Right renal pelvis (tissue), 4 donors: ENCODE measurements at regions not wholly inside any gene's neighbourhood (a gene's known extent, or its start where the extent isn't known, plus 50 kb on each side); places are given as distances from the start of the nearest gene placed in this dataset.

Experiments used
- DNase-seq, 4 donors: peaks; one replicate each; pipeline ENCODE4 v3.0.0-alpha.2; 2013; ENCODE audit warnings: low read depth in 4 of 4, low spot score in 3 of 4, missing footprints in 1 of 4

- DNase-seq: no peak
These were observed 96.1 kb upstream of the MKLN1 start for GRCh38 chr7:131231381-131232220.

GRCh38 chr7:131232768-131233167, 94.9 kb upstream of the MKLN1 start:
- DNase-seq: no peak

- DNase-seq: no peak
These were observed 94.5 kb upstream of the MKLN1 start for GRCh38 chr7:131233193-131233592.

GRCh38 chr7:131234719-131235488, 92.8 kb upstream of the MKLN1 start:
- DNase-seq: no peak

- DNase-seq: no peak
These were observed 92.0 kb upstream of the MKLN1 start for GRCh38 chr7:131235489-131236317.

- DNase-seq: no peak
These were observed 91.4 kb upstream of the MKLN1 start for GRCh38 chr7:131236318-131236672.

- no peak for DNase-seq
These were observed 89.2 kb upstream of the MKLN1 start for GRCh38 chr7:131238347-131238931.

- DNase-seq: no peak
These were observed 86.3 kb upstream of the MKLN1 start for GRCh38 chr7:131241386-131241785.

GRCh38 chr7:131242123-131242650, 85.5 kb upstream of the MKLN1 start:
- no peak for DNase-seq

- DNase-seq: no peak
These were observed 83.3 kb upstream of the MKLN1 start for GRCh38 chr7:131244259-131244852.

GRCh38 chr7:131249003-131249402, 78.7 kb upstream of the MKLN1 start:
- no peak for DNase-seq

GRCh38 chr7:131249483-131249882, 78.2 kb upstream of the MKLN1 start:
- no peak for DNase-seq

- DNase-seq: peak in 1 of 4 donors; percentile 8
These were observed 77.3 kb upstream of the MKLN1 start for GRCh38 chr7:131250331-131250730.

- no peak for DNase-seq
These were observed 76.3 kb upstream of the MKLN1 start for GRCh38 chr7:131251371-131251770.

- no peak for DNase-seq
These were observed 74.7 kb upstream of the MKLN1 start for GRCh38 chr7:131252976-131253375.

GRCh38 chr7:131254211-131254610, 73.5 kb upstream of the MKLN1 start:
- DNase-seq: no peak

- DNase-seq: no peak
These were observed 72.4 kb upstream of the MKLN1 start for GRCh38 chr7:131255242-131255641.

- DNase-seq: no peak
These were observed 66.1 kb upstream of the MKLN1 start for GRCh38 chr7:131261476-131261994.

GRCh38 chr7:131265227-131265626, 62.4 kb upstream of the MKLN1 start:
- DNase-seq: no peak

GRCh38 chr7:131267631-131268030, 60.0 kb upstream of the MKLN1 start:
- no peak for DNase-seq
